NCI-H187 (cell line): ENCODE measurements at regions not wholly inside any gene's neighbourhood (a gene's known extent, or its start where the extent isn't known, plus 50 kb on each side); places are given as distances from the start of the nearest gene placed in this dataset.

Experiments used
- DNase-seq, 2 experiments: peaks; one replicate each; lab custom pipeline; 2025; lab: John Stamatoyannopoulos, UW

DNA sequence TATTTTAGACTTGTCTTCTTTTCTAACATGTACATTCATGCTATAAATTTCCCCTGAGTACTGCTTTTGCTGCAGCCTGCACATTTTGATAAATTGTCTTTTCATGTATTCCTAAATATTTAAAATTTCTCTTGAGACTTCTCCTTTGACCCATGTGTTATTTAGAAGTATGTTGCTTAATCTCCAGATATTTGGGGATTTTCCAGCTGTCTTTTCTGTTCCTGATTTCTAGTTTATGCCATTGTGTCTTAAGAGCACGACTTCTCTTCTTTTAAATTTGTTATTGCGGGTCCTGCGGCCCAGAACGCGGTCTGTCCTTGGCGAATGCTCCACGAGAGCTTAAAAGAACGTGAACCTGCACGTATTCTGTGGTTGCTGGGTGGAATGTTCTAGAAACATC is 136.4 kb downstream of the KIF26A start:
- DNase-seq: no peak

DNA sequence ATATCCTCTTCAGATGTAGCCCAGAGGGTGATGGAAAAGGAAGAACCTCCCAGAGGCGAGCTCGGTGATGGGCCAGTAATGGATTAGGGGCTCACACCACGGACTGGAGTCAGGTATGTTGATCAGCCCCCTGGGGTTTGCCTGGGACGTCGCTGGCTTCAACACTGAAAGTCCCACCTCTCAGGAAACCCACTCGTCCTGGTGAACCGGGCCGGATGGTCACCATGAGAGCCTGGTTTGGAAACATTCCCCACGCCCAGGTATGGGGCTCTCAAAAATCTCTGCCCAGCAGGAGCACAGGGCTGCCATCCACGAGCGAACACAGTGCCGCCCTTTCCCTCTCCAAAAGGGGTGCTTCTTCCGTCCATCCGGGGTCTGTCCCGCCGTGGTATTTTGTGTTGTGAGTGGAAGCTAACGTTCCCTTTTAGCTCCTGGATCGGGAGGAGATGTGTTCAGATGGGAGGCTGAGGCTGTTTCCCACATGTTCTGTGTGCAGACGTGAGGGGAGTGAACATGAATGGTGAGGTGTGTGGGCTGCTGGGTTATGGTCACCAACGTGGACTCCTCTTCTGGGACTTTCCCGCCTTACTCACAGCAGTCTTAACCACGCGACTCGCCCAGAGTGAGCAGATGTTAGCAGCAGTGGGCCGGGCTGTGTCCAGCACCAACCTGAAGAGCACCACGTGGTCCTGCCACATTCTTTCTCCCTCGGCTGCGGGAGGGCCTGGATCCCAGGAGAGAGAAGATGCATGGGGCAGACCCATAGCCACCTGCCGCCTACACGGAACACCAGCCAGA is 139.2 kb downstream of the KIF26A start:
- no peak for DNase-seq

DNA sequence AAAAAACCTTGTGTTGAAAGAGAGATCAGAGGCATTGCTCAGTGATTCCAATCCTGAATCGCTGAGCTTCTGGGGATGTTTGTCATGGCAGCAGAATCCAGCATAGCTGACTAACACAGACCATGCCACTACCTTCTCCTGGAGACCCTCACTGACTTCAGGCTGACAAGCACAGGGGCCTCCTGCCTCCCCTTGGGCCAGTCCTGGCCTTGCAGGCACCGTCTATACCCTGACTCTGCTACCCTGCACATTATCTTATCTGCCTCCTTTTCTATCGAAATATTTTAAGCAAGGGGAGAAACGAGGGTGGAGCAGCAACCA is 139.8 kb downstream of the KIF26A start:
- DNase-seq: no peak

DNA sequence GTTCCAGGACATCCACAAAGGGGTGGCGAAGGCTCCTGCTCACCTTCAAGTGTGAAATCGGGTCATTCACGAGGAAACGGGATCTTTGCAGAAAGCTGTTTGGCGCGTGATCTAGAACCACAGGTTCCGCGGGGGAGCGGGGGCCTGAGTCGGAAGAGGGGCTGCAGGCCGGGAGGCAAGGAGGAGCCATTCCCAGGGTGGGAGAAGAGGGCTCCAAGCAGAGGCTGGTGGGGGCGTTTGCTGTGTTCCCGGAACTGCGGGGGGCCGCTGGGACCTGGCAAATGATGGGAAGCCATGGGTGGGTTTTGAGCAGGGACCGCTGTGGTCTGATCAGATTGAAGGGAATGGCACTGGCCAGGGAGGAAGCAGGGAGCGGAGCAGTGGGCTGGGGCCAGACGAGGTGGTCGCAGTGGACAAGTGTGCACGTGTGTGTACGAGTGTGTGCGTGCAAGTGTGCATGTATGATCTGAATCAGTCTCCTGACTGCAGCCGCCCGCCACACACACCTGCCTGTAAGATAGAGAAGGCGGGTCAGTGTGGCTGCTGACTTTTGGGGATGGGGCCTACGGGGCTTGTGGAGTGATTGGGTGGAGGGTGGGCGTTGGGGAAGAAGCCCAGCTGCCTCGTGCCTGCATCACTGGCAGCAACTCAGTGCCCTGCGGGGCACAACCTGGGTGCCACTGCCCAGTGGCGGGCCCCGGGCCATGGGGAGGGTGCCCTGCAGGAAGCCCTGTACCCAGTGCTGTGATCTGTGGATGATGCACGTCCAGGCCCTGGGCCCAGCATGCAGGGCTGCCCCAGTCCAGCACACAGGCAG is 141.9 kb downstream of the KIF26A start:
- no peak for DNase-seq

DNA sequence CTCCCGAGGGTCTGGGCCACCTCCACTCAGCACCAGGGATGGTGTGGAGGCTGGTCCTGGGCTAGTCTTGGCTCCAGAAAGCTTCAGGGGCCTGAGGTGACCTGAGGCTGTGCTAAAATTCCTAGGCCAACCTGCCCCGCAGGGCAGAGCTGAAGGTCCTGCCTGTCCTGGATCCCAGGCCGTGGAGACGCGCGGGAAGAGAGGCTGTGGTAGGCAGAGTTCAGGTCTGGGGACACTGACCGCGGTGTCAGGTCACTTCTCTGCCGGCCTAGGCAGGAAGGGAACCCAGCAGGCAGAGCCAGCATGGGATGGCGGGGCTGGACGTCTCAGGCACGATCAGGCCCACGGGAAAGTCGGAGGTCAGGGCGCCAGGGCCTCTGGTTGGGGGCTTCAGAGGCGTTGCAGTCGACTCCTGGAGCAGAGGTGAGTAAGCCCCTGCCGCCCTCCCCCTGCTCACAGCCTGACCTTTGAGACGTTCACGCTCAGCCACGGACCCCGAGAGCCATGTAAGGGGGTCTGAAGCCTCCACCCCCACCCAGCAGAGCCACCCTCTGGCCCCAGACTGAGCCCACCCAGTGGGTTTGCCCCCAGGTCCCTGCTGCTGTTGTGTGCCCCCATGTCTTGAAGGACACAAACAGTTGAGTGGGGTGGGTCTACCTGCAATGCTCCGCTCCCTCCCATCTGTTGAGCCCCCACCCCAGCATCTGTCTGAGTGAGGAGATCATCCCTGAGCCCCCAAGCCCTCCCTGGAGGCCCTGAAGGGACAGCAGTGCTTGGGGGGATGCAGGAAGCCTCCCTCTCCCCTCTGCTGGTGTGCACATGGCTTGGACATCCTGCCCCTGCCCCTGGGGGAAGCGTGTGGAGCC is 142.7 kb downstream of the KIF26A start:
- DNase-seq: no peak

DNA sequence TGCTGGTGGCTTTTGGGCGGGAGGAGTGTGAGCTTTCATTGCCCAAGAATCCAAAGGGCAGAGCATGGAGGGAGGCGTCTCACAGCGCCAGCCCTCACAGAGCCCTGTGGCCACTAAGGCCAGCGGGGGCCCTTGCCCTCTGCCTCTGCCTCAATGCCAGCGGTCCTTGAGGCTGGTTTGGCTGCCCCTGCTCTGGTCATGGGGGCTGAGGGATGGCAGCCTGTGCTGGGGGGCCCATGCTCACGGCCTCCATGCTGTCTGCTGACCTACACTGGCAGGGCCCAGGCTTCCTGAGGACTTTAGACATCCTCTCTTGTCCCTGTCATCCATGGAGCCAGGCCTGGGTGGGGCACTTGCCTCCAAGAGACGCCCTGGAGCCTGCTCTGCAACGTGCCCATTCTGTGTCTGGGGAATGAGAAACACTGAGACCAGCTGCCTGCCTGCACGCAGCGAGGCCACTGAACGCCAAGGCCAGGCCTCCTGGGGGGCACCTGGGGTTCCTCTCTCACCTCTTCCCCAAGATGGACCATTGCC is 143.4 kb downstream of the KIF26A start:
- DNase-seq: no peak

DNA sequence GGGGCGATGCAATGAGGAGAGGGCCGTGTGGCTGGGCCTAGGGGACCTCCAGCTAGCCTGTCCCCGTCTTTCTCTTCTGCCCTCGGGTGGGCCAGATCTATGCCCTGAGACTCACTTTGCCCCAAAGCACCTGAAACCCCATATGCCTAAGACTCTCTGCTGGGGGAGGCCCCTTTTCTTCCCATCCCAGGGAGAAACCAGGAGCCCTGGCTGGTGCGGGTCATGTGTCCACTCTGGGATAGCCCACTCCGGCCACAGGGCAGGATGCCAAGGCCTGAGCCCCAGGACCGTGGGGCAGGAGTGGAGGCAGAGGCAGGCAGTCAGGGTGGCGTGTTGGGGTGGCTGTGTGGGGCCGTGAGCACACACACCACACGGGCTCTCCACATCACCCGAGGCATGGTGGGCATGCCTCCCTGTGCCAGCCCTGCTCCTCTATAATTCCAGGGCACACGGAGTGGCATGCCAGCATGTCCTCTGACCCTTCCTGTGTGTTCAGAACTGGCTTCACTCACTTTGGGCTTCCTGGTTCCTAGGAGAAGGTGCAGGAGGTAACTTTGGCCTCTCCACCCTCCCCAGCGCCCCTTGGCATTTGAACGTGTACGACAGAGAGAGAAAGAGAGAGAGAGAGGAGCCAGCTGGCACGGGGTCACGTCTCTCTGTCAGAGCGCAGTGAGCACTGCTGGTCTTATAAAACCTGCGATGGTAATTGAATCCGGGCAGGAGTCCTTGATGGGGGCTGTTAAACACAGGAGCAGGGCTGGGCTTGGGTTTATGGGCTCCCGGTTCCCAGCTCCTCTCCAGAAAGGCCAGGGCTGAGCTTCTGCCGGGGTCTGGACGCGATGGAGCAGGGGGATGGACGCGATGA is 144.2 kb downstream of the KIF26A start:
- no peak for DNase-seq

DNA sequence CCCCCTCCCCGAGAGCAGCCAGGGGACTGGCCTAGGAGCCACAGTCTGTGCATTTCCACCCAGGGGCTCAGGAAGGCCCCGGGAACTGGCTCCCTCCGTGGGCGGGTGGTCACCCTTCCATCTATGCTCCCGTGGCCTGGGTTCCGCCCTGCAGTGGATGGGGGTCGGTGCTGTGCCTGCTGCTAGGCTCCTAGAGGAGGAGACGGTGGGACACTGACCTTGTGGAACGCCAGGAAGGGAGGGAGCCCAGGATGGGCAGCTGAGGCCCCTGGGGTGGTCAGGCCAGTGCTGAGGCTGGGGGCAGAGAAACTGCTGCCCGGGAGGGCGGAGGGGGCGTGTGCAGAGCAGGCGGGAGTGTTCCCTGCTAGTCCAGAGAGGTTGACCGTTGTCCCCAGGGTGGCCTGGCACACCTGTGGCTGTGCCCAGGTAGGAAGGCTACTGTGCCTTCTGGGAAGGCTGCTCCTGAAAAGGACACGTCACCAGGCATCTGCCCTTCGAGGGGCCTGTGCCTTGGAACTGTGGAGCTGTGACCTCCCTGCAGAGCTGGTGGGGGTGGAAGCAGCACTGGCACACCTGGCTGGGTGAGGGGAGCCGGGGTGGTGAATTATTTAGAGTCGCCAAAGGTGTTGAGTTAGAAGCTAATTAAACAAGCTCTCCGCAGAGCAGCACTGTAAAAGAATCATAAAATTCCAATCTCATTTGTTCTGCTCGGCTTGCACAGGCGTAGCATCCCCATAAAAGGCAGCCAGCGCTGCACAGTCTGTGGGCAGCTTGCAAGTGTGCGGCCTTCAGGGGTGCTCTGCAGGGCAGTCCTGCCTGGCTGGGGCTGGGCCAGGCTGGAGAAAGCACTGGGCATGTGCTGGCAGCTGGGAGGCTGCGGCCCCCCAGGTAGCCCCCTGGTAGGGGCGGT is 145.1 kb downstream of the KIF26A start:
- no peak for DNase-seq

DNA sequence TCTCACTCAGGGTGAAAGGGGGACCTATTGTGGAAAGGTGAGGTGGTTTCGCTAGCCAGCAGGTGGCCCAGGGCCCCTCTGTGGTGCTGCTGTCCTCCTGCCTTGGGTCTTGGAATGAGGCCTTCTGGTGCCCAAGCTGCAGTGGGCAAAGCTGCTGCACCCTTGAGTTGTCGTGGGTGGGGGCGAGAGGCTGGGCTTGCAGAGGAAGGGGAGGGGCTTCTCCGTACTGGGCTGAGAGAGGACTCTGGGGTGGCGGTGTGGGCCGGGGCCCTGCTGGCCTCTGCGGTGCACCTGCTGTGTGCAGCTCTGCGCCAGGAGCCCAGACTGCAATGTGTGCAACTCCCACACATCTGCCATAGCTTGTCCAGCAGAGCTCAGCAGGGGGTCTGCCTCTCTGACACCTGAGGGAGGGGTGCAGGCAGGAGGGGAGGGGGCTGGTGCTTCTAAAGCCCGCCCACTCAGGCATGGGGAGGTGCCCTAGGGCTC is 145.8 kb downstream of the KIF26A start:
- no peak for DNase-seq

DNA sequence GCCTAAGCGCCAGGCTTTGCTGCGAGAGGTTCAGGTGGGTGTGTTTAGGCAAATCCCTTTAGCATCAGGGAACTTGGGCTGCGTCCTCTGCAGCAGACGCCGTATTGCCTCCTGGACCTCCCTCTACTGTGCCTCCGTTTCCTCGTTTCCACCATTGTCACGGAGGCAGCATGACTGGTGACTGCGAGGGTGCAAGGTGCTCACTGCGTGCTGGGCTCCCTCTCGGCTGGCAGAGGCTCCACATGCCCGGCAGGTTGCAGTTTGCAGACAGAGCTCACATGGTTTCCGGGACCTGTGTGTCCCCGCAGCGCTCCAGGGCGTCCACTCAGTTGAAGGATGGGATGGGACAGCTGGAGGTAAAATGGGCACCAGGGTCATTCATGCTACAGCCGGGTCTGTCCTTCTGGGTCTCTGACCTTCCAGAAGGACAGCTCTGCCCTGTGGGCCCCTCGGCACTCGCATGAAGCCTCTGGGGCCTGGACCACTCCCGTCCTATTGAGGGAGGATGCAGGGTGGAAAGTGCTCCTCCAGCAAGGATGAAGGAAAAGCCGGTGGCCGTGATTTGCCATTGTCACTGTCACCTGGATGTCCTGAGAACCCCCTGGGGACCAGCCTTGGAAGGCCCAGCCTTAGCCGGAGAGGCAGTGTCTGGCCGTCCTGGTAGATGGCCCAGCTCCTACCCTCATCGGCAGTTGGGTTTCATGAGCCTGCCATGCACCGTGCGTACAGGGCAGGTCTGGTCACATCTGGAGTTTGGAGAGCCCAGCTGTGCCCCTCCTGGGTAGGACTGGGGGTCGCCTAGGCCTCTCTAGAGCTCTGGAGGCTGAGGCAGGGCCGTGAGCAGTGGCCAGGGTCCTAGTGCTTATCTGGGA is 146.5 kb downstream of the KIF26A start:
- no peak for DNase-seq

DNA sequence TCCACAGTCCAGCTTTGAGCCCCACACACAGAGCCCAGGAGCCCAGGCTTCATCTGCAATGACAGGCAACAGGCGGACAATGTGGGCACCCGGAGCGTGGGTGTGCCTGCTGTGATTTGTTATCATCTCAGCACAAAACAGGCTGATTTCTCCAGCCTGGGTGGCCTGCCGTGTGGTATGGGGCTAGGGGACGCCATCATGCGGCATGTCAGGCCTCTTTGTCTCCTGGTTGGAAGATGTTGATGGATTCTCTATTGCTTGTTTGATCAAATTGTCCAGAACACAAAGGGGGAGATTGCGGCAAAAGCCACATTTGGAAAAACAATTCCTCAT is 147.1 kb downstream of the KIF26A start:
- DNase-seq: no peak

DNA sequence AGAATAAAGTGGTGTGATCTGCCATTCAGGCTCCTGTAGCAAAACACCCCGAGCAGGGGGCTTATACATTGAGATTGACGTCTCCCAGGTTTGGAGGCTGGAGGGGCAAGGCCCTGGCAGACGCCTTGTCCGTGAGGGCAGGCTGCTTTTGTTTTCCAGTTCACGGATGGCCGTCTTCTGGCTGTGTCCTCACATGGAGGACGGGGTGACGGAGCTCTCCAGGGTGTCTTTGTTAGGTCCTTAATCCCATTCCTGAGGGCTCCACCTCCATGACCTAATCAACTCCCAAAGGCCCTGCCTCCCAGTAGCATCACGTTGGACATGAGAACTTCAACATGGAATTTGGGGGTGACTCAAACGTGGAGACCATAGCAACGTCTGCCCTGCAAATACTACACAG is 147.7 kb downstream of the KIF26A start:
- no peak for DNase-seq

DNA sequence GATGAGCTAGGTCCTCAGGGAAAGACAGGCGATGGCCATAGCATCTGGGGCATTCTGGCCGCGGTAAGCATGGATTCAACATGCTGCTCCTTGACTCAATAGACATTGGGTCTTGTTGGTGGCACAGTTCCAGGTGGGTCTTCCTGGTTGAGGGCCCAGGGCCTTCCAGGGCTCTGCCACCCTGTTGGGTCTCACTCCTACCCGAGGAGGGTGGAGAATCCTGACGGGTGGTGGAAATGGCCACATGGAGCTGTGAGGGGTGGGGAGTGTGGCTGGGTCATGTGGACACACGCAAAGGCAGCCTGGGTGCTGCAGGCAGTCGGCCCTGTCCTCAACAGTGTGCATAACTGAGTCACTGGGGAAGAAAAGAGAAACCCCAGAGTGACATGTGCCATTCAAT is 148.1 kb downstream of the KIF26A start:
- DNase-seq: no peak

DNA sequence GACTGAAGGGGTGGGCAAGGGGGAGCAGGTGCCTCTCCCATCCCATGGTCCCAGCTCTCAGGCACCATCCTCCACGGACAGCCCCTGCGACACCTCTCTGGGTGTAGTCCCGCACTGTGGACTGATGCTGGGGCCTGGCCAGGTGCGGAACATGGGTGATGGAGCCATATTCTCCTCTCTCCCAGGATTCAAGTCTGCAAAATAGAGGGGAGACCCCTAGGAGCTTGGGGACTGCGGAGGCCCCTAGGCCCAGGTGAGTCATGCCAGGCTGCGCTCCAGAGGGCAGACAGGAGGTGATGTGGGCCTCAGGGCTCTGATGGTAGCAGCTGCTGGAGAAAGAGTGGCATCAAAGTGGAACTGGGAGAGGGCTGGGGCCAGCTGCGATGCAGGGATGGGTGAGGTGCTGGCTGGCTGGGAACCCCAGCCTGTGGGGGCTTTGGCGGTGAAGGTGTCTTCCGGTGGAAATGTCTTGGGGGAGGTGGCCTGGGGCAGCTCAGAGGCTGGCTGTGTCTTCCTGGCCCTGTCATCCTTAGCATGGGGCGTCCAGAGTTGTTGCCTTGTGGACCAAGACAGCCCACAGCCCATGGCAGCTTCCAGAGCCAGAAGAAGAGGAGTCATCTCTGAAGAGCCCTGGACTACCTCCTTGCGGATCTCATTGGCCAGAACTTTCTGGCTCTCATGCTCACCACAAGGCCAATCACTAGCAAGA is 149.1 kb downstream of the KIF26A start:
- DNase-seq: no peak

DNA sequence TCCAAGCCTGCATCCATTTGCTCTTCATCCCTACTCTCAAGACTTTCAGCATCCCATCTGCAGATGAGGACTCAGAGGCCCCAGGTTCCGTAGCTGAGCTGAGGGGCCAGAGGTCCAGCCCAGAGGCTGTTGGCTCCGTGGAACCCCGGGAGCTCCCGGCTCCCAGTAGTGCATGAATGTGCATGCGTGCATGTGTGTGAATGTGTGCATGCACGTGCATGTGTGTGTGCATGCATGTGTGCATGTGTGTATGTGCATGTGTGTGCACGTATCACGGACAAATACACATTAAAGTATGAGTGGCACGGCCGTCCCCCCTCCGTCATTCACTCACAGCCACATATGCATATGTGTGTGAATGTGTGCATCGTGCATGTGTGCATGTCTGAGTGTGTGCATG is 149.9 kb downstream of the KIF26A start:
- no peak for DNase-seq

DNA sequence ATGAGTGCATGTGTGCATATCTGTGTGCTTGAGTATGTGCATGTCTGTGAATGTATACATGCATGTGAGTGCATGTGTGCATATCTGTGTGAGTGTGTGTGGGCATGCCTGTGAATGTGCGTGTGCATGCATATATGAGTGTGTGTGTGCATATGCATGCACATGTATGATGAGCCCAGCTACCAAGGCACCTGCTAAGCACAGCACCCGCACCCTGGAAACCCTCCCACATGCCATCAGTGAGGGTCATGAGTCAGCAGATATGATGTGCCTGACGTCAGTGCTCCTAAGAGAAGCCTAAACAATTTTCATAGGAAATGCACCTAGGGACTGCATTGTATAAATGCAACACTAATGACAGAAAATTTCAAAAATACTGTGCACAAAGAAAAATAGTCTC is 151.1 kb downstream of the KIF26A start:
- DNase-seq: no peak

DNA sequence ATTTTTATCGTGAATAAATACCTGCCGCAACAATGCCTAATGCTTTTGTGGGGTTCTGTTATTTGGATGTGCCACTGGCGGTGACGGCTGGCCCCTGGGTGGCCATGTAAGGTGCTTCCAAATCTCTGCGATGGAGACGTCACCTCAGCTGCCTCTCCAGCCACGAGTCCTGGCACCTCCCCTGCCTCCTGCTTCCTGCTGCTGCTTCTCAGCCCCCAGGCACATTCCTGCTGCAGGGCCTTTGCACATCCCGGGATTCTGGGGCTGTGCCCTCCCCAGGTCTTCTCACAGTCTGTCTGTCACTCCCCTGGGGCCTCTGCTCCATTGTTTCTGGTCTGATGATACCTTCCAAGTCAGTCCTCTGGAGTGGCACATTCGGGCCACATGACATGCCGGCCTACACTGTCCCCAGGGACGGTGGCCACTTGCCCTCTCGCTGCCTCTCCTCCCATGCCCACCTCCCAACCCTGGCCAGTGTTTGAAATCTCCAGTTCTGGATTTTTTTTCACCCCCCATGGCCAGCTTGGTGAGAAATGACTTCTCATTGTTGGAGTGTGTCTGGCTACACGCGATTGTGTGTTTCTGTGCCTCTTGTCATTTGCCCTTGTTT is 151.8 kb downstream of the KIF26A start:
- DNase-seq: no peak

DNA sequence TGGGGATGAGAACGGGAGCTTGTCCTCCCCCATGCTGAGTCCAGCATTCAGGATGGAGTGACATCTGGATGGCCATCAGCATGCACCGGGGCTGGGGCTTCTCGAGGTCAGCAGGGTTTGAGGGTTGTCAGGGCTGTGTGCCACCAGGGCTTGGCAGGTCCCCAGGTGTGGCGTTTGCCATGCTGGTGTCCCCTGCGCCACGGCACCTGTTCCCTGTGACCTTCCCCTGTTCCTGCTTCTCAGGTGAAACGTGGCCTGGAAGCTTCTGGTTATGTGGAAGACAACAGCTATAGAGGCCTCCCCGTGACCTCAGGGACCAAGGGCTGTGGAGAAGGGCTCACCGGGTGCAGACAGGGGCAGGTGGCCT is 152.4 kb downstream of the KIF26A start:
- no peak for DNase-seq
